ENCODE measurements at regions not wholly inside any gene's neighbourhood (a gene's known extent, or its start where the extent isn't known, plus 50 kb on each side); places are given as distances from the start of the nearest gene placed in this dataset.

GRCh38 chr2:192749611-192750200, 555.0 kb upstream of the TMEFF2 start:
- no peak for TF ChIP-seq CTCF (tag by site-specific recombination; IDR thresholded peaks at IDR 0.05)
- no peak for TF ChIP-seq HOXA7 (CRISPR knock-in tag; IDR thresholded peaks at IDR 0.05; ENCODE audit: borderline replicate concordance)
- no peak for TF ChIP-seq PRDM10 (tag by site-specific recombination; IDR thresholded peaks at IDR 0.05)
